GM12874 (cell line): ENCODE measurements at regions not wholly inside any gene's neighbourhood (a gene's known extent, or its start where the extent isn't known, plus 50 kb on each side); places are given as distances from the start of the nearest gene placed in this dataset.

Experiments
- CTCF ChIP-seq: IDR thresholded peaks from 2 replicates; pipeline ENCODE4 v1.5.1; 2011; ENCODE audit warnings: low read depth, mild to moderate bottlenecking, control low read depth, low read length, moderate library complexity; ENCODE audit not compliant: insufficient read depth

- no peak for TF ChIP-seq CTCF
Measured at GRCh38 chr21:28068455-28069358, 924.0 kb downstream of the LTN1 start.

GRCh38 chr21:28066596-28067387 is 925.9 kb downstream of the LTN1 start:
- no peak for TF ChIP-seq CTCF

DNA sequence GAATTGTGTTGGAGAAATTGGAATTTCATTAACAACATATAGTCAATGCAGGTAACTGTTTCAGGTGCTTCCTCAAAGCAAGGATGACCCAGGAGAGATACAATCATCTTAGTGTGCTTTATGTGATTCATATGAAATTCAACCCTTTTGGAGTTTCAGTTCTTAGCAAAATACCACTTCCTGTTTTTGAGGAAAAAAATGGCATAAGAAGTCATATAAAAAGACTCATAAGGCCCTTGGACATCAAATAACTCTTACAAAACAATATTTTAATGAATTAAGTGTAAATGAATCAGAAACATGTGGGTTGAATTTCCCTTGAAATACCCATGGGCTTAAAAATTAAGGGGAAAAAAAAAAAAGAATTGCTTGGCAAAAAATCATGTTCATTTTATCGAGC is 926.6 kb downstream of the LTN1 start:
- TF ChIP-seq CTCF: no peak

DNA sequence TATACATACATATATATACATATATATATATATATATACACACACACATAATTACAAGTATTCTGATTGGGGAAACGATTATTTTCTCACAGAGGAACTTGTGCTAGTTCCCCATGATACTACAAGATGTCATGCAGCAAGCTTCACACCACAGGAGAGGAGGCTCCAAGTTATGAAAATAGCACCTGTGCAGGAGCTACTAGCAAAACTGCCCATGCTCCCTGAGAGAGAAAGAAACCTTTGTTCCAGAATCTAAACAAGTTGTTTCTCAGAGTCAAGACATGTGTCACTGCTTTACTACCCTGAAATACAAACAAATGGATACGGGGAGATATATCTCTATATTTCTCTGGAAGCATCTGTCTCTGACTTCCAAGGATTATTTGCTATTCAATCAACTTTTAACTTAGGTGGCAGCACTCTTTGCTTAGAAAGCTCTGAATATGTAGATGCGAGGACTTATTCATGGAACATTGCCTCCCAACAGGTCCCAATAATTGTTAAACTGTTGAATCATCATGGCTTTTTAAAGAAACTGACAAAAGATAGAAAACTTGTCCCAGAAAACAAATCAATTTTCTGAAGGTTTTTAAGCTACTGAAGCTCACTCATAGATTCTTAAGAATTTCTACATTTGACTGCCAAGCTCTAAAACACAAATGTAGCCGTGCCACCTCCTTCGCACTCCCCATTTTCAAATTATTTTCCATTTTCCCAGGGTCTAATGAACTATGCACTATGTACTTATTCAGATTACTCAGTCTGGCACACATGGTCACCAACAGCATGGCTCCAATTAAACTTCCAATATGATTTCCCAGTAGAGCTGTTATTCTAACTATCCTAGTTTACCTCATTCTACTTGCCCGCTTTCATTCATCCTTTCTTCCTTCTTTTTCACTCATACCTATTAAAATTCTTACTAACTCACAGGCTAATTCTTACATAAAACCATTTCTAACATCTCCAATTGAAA is 929.1 kb downstream of the LTN1 start:
- no peak for TF ChIP-seq CTCF

- no peak for TF ChIP-seq CTCF
Measured at GRCh38 chr21:28025111-28025510, 967.6 kb downstream of the LTN1 start.

DNA sequence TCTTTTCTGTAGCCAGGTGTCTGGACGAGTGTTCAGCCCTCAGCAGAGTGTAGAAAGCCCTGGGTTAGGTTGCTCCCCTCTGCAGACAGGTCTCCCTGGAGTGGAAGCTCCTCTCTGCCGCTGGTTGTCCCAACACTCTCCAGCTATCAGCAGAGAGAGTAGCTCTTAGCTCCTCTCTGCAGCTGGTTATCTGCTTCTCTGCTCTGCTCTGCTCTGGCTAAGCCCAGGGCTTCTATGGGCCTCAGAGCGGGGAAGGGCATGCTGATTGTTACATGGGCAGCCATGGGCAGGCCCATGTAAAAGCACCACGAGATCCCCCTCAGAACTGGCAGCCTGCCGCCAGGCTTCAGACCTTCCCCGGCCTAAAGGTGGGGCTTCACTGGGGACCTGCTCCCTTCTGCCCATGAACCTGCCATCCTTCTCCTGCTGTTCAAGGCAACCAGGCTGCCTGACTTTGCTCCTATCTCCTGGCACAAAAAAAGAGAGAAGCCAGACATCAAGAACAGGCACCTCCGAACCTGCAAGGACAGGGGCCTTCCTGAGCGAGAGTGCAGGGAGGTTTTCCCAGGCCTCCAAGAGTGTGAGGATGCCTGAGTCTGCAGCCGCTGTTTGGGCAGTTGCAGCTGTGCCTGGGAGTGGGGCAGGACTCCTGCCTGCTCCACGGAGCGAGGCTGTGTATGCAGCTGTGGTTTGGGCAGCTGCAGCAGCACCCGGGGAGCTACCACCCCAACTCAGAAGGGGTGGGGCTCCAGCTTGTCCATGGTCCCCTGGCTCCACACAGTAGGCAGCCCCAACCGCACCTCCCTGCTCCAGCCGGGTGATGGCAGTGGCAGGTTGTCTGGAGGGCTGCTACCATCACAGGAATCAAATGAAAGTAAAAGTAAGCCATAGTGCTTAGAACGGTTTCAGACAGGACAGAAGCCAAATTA is 973.7 kb downstream of the LTN1 start:
- TF ChIP-seq CTCF: no peak
